GM12872 (cell line): ENCODE measurements at regions not wholly inside any gene's neighbourhood (a gene's known extent, or its start where the extent isn't known, plus 50 kb on each side); places are given as distances from the start of the nearest gene placed in this dataset.

Experiments
- TF ChIP-seq, protein P1 (sequence below): IDR thresholded peaks from 3 replicates; pipeline ENCODE4 v1.5.1; 2011; ENCODE audit warnings: low read depth, mild to moderate bottlenecking, low read length, moderate library complexity; ENCODE audit not compliant: insufficient read depth

DNA sequence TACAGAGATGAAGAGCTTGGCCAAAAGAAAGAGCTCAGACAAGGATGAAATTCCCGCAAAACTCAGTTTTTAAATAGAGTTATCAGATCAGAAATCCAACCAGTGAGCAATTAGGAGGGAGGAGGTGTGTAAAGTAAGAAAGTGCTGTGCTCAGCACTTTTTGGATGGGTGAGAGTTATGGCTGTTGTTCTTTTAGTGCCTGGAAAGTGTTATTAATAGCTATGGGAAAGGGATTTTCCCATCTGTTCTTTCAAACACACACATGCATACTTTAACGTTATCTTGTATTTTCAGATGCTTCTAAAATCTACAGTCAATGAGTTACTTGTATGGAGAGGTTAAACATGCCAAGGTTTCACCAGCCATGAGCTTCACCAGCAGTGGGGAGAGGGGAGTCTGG, 107.3 kb upstream of the TMEM72 start:
- TF ChIP-seq, protein P1, sequence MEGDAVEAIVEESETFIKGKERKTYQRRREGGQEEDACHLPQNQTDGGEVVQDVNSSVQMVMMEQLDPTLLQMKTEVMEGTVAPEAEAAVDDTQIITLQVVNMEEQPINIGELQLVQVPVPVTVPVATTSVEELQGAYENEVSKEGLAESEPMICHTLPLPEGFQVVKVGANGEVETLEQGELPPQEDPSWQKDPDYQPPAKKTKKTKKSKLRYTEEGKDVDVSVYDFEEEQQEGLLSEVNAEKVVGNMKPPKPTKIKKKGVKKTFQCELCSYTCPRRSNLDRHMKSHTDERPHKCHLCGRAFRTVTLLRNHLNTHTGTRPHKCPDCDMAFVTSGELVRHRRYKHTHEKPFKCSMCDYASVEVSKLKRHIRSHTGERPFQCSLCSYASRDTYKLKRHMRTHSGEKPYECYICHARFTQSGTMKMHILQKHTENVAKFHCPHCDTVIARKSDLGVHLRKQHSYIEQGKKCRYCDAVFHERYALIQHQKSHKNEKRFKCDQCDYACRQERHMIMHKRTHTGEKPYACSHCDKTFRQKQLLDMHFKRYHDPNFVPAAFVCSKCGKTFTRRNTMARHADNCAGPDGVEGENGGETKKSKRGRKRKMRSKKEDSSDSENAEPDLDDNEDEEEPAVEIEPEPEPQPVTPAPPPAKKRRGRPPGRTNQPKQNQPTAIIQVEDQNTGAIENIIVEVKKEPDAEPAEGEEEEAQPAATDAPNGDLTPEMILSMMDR = no peak

DNA sequence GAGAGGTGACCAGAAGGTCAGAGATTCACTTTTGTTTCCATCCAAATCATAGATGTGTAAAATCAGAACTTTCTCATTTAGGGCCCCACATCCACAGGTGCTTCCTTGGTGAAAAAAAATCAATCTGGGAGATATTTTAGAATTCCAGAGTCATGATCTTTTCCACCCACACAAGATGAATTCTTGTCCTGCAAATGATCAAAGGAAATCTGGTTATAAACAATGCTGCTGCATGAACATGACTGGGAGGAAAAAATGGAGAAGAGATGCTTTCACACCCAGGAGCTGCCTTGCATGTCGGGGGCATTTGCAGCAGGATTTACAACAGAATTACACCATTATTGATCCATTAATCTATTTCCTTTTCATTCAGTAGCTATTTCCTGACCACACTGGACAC, 106.5 kb upstream of the TMEM72 start:
- TF ChIP-seq, protein P1 = no peak

DNA sequence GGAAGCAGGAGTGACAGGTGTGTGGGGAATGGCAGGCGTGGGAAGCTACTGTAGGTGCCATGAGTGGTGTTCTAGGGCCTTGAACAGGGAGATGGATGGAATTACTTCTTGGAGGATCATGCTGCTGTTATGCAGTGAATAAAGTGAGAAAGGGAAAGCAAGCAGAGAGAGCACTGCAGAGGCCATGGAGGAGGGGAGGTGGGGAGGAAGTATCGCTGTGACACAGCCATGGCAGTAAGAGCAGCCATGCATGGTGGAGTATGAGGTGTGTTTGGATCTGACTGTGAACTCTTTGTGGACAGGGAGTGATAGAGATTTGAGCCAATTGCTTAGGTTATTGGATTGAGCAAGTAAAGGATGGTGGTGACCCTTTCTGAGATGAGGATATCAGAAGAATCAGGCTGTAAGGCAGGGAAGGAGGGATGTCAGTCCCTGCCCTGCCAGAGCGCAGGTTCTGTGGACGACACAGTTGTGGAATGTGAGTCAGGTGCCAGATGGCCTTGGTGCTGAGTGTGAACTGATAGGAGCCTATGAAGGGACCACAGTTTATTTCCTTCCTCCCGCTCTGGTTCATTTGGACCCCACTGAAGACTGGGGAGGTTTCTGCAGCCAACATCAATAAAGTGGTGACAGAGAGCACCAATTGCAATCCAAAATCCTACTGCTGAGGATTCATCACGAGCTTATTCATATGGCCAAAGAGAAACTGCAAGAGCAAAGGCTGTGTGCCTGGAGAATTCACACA, 105.5 kb upstream of the TMEM72 start:
- TF ChIP-seq, protein P1 = no peak

DNA sequence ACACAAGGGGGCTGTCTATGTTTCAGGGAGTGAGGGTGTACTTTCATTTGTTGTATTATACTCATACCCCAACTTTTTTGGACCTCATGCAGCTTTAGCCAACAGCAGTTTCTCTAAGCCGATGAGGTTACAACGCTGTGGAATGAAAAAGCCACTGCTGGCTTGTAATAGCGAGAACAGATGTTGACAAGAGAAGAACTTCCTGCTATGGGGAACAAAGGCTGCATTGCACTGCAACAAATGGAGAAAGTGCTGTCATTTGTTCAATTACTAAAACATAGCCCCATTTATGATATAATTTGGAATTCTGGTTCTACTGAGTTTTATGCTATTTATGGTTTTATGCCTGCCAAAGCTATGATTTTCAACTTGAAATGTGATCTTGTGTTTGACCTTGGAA, 104.2 kb upstream of the TMEM72 start:
- TF ChIP-seq, protein P1 = no peak

DNA sequence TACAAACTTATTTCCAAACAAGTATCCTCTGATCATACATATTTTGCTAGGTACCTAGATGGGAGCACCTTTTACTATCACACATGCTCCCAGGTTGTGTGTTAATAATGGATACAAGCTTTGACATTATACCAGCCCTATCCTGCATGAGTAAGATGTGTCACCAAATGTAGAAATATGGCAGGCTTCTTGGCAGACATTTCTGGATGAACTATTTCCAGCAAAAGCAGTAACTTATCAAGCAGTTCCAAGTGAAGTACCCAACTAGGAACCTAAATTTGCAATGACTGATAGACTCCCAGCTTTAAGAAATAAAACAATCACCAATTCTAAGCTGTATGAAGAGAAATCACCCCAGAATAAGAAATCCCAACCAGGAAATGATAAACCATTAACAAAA, 103.7 kb upstream of the TMEM72 start:
- TF ChIP-seq, protein P1 = no peak

DNA sequence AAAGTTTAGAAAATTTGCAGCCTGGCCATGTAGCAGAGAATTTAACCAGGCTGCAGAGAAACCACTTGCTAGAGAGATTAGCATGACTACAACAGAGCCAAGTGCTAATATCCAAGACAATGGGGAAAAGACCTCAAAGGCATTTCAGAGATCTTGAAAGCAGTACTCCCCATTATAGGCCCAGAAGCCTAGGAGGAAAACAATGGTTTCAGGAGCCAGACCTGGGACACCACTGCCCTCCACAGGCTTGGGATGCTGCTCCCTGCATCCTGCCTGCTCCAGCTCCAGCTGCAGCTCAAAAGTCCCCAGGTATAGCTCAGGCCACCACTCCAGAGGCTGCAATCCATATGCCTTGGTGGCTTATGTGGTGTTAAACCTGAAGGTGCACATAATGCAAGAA, 101.5 kb upstream of the TMEM72 start:
- TF ChIP-seq, protein P1 = 0 out of 3 replicates have a peak, but pooled peaks have one; percentile 9

DNA sequence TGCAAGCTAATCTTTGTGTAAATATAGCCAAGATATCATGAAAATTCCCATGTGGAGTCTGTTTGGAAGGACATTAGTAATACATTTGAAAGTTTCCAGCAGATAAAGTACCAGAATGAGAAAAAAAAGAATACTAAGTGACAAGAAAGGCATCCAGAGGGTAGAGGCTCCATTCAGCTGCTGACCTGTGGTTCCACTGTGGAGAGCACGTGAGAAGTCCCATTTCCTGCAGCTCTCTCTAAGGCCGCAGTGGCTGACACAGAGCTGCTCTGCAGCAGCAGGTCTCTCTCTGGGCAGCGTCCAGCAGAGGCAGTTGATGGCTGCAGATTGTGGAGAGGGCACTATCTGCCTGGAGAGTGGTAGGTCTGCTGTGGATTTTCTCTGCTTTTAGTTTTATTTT, 100.1 kb upstream of the TMEM72 start:
- TF ChIP-seq, protein P1 = no peak

DNA sequence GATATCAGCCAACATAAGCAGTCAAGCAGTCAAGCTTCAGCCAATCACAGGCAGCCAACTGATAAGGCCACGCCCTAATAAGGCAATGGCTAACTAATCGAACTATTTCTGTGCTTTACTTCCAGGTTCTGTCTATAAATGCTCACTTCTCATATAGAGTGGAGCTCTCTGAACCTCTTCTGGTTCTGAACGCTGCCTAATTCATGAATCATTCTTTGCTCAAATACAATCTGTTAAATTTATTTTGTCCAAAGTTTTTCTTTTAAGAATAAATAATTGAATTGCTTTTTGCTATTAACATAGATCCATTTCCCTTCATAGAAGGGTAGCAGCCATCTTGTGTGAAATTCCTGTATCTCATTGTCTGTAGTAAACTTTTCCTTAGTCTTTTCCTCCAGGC, 97.9 kb upstream of the TMEM72 start:
- TF ChIP-seq, protein P1 = no peak
